ENCODE measurements at regions not wholly inside any gene's neighbourhood (a gene's known extent, or its start where the extent isn't known, plus 50 kb on each side); places are given as distances from the start of the nearest gene placed in this dataset.

DNA sequence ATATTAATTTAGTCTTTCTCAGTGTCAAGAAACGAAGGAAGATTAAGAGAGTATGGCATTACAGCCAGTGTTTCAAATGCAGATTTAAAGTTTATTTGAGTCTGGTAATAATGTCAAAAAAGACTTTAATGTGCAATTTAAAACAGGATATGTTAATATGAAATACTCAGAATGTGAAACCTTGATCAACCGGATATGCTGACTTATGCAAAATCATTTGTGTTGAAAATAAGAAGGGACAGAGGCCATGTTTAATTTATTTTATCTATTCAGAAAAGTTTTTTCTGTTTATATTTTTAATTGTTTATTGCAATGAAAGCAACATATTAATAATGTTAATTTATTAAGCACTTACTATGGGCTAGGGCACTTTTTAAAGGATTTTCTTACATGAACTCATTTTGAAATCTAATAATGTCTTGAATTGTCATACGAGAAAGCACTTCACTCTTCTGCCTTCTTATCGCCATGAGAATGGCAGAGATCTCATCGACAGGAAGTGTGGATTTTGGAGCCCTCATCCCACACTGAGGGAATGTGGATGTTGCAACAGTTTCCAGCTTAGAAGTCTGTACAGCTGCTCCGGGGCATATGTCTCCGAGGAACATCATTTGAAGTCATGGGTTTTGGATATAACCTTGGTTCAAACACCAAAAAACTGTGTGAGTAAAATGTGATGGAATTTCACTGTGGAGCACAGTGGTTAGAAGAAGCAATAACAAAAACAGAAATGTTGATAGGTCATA lies 1410.4 kb downstream of the EPHA7 start:
- intact Hi-C loops (cut with micrococcal nuclease; ENCODE audit: unreplicated experiment), result no loop called here
- H3K27ac ChIP-seq (ENCODE audit: control insufficient read depth, insufficient read depth), result no peak overlapping the region
- no peaks in the 10 kb centered on the region for H3K4me1 ChIP-seq (ENCODE audit: control insufficient read depth, insufficient read depth, low read length)
- no peaks in the 10 kb centered on the region for H3K27me3 ChIP-seq (replicated peaks in 1 of 2; ENCODE audit: control insufficient read depth in 2 of 2, insufficient read depth in 2 of 2, low read length in 1 of 2)
- H3K9me3 ChIP-seq (replicated peaks; ENCODE audit: control insufficient read depth, insufficient read depth, low read length), result no peaks in the 10 kb centered on the region
- CTCF ChIA-PET, result no interaction called here
- H4K20me1 ChIP-seq (ENCODE audit: control insufficient read depth, insufficient read depth), result no peaks in the 10 kb centered on the region
- ATAC-seq (no peak), DNase-seq (ENCODE audit: low read depth, low spot score) (no peak), FAIRE-seq (no peak)
- no peaks in the 10 kb centered on the region for H3K79me2 ChIP-seq (ENCODE audit: control insufficient read depth, insufficient read depth, low read length)
- POLR2A ChIA-PET, result no interaction called here
- H3K36me3 ChIP-seq (ENCODE audit: control insufficient read depth in 2 of 2, insufficient read depth in 2 of 2, low read length in 1 of 2), result no peaks in the 10 kb centered on the region
- WGBS (ENCODE audit: insufficient coverage, insufficient replicate concordance, low lambda C conversion rate, missing lambda C conversion rate), result 39% methylated on average over 7 of the region's 7 CpGs
- H3K4me3 ChIP-seq, result no peak overlapping the region
- no peak overlapping the region for H3K9ac ChIP-seq (ENCODE audit: control insufficient read depth, insufficient read depth, low read length)
- SMC1A ChIA-PET (ENCODE audit: uncharacterized antibody, unreplicated experiment), result no interaction called here
- TF ChIP-seq KLF5 (IDR thresholded peaks at IDR 0.05; ENCODE audit: partially characterized antibody), result no peak
- TF ChIP-seq SMC3 (IDR thresholded peaks at IDR 0.05; ENCODE audit: borderline replicate concordance, low read length), result no peak
- no peak for TF ChIP-seq PBX3 (IDR thresholded peaks at IDR 0.05; ENCODE audit: insufficient replicate concordance, low read depth, low read length)
- TF ChIP-seq IRF4 (IDR thresholded peaks at IDR 0.05; ENCODE audit: low read depth, low read length), result no peak
- TF ChIP-seq, protein P1, sequence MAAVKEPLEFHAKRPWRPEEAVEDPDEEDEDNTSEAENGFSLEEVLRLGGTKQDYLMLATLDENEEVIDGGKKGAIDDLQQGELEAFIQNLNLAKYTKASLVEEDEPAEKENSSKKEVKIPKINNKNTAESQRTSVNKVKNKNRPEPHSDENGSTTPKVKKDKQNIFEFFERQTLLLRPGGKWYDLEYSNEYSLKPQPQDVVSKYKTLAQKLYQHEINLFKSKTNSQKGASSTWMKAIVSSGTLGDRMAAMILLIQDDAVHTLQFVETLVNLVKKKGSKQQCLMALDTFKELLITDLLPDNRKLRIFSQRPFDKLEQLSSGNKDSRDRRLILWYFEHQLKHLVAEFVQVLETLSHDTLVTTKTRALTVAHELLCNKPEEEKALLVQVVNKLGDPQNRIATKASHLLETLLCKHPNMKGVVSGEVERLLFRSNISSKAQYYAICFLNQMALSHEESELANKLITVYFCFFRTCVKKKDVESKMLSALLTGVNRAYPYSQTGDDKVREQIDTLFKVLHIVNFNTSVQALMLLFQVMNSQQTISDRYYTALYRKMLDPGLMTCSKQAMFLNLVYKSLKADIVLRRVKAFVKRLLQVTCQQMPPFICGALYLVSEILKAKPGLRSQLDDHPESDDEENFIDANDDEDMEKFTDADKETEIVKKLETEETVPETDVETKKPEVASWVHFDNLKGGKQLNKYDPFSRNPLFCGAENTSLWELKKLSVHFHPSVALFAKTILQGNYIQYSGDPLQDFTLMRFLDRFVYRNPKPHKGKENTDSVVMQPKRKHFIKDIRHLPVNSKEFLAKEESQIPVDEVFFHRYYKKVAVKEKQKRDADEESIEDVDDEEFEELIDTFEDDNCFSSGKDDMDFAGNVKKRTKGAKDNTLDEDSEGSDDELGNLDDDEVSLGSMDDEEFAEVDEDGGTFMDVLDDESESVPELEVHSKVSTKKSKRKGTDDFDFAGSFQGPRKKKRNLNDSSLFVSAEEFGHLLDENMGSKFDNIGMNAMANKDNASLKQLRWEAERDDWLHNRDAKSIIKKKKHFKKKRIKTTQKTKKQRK (IDR thresholded peaks at IDR 0.05; ENCODE audit: low read depth, low read length), result no peak
- no peak for TF ChIP-seq SREBF2 (IDR thresholded peaks at IDR 0.05; ENCODE audit: low read length)
- no peak for TF ChIP-seq ZBTB11 (CRISPR knock-in tag; IDR thresholded peaks at IDR 0.05)
- no peak for TF ChIP-seq PAX8 (IDR thresholded peaks at IDR 0.05)
- no peak for TF ChIP-seq MXI1 (IDR thresholded peaks at IDR 0.05; ENCODE audit: low read depth, low read length)
- TF ChIP-seq TBL1XR1 (IDR thresholded peaks at IDR 0.05; ENCODE audit: low read depth, low read length), result no peak
- no peak for TF ChIP-seq RUNX3 (IDR thresholded peaks at IDR 0.05; ENCODE audit: low read length)
- no peak for TF ChIP-seq CBFB (IDR thresholded peaks at IDR 0.05; ENCODE audit: low read depth)
- TF ChIP-seq RAD51 (IDR thresholded peaks at IDR 0.05), result no peak
- TF ChIP-seq DPF2 (IDR thresholded peaks at IDR 0.05), result no peak
- no peak overlapping the region for H3K4me2 ChIP-seq (ENCODE audit: control insufficient read depth, insufficient read depth)
- no TSS peak for BruUV-seq (replicated peaks)
- H2AFZ ChIP-seq (ENCODE audit: control insufficient read depth, low read depth, low read length), result no peak overlapping the region
- in situ Hi-C loops (cut with MboI), result no loop called here
- RAD21 ChIA-PET (ENCODE audit: unreplicated experiment), result no interaction called here

Data from GM12878 (cell line).